BJ (cell line): ENCODE measurements at regions not wholly inside any gene's neighbourhood (a gene's known extent, or its start where the extent isn't known, plus 50 kb on each side); places are given as distances from the start of the nearest gene placed in this dataset.
A peak's percentile ranks its signal among the peaks of the same experiment; 100 is the strongest.

ENCODE experiments used
- CTCF ChIA-PET: fragments of 350-600 bp; formaldehyde crosslinking; extraction: SDS; loops from one replicate; lab custom pipeline; 2021; ENCODE audit warnings: antibody characterized with exemption, inconsistent platforms; lab: Yijun Ruan, JAX
- POLR2A ChIA-PET: fragments of 300-600 bp; sonication (Branson Sonifier 250); formaldehyde crosslinking; extraction: SDS; loops from one replicate; lab custom pipeline; 2021; ENCODE audit warnings: antibody characterized with exemption; lab: Charles Lee
- DNase-seq: peaks from one replicate; pipeline ENCODE4 v3.0.0-alpha.2; 2011; ENCODE audit warnings: low read depth
- H3K27me3 ChIP-seq: 2 replicates; pipeline ENCODE4 v1.6.0; 2011; ENCODE audit warnings: low read length; ENCODE audit not compliant: control insufficient read depth, insufficient read depth
- H3K36me3 ChIP-seq: 2 replicates; pipeline ENCODE4 v1.5.1; 2011; ENCODE audit warnings: low read length; ENCODE audit not compliant: control insufficient read depth, insufficient read depth
- H3K4me3 ChIP-seq: 2 replicates; pipeline ENCODE4 v1.5.1; 2011; ENCODE audit warnings: low read depth, mild to moderate bottlenecking, control low read depth, low read length
- CTCF ChIP-seq: IDR thresholded peaks from 2 replicates; pipeline ENCODE4 v1.5.1; 2011; ENCODE audit warnings: low read depth, mild to moderate bottlenecking, control low read depth, inconsistent platforms, low read length, moderate library complexity; ENCODE audit not compliant: insufficient read depth

GRCh38 chr16:64090327-64090726 is 1031.5 kb downstream of the CDH11 start:
- no peak for TF ChIP-seq CTCF
- Histone ChIP-seq H3K4me3 (no peak overlapping the region), H3K27me3 (no peaks in the 10 kb centered on the region), H3K36me3 (no peaks in the 10 kb centered on the region)
- ChIA-PET POLR2A (no interaction called here), CTCF (interaction anchor here (0.6 to 1.4 kb wide), 7 partner anchors 9 to 890 kb away, joined by 3 to 6 read pairs (median 3); no protein-coding TSS in a partner anchor)
- no peak for DNase-seq

- DNase-seq, result no peak
- POLR2A ChIA-PET, result no interaction called here
- TF ChIP-seq CTCF, result peak; percentile 62
- Histone ChIP-seq H3K36me3 (no peaks in the 10 kb centered on the region), H3K4me3 (no peak overlapping the region), H3K27me3 (no peaks in the 10 kb centered on the region)
- CTCF ChIA-PET, result interaction anchor here (1.0 to 1.4 kb wide), 6 partner anchors 10 to 330 kb away, joined by 3 to 5 read pairs (median 3); no protein-coding TSS in a partner anchor
These were observed 1032.2 kb downstream of the CDH11 start for GRCh38 chr16:64089697-64090096.

GRCh38 chr16:64088838-64089237 is 1033.0 kb downstream of the CDH11 start:
- Histone ChIP-seq H3K36me3 (no peaks in the 10 kb centered on the region), H3K27me3 (no peaks in the 10 kb centered on the region), H3K4me3 (no peak overlapping the region)
- ChIA-PET CTCF (interaction anchor here (0.6 to 0.9 kb wide), 5 partner anchors 70 to 627 kb away, joined by 3 read pairs; no protein-coding TSS in a partner anchor), POLR2A (no interaction called here)
- no peak for TF ChIP-seq CTCF
- DNase-seq, result no peak

- DNase-seq, result no peak
- Histone ChIP-seq H3K36me3 (no peaks in the 10 kb centered on the region), H3K4me3 (no peak overlapping the region), H3K27me3 (no peaks in the 10 kb centered on the region)
- TF ChIP-seq CTCF, result no peak
- CTCF ChIA-PET, result no interaction called here
- POLR2A ChIA-PET, result no interaction called here
These were observed 1036.6 kb downstream of the CDH11 start for GRCh38 chr16:64085296-64085695.

- no peak for TF ChIP-seq CTCF
- Histone ChIP-seq H3K4me3 (no peak overlapping the region), H3K27me3 (no peaks in the 10 kb centered on the region), H3K36me3 (no peaks in the 10 kb centered on the region)
- POLR2A ChIA-PET, result no interaction called here
- DNase-seq, result no peak
- CTCF ChIA-PET, result no interaction called here
These were observed 1037.2 kb downstream of the CDH11 start for GRCh38 chr16:64084706-64085105.
